ENCODE measurements at regions not wholly inside any gene's neighbourhood (a gene's known extent, or its start where the extent isn't known, plus 50 kb on each side); places are given as distances from the start of the nearest gene placed in this dataset.

GRCh38 chr13:22178878-22179277 is 508.0 kb downstream of the FGF9 start:
- no peak for TF ChIP-seq CTCF (optimal IDR thresholded peaks at IDR 0.05 in 1 of 3, IDR thresholded peaks at IDR 0.05 in 1 of 3, conservative IDR thresholded peaks at IDR 0.05 in 1 of 3; ENCODE audit: extremely low read depth in 1 of 3, insufficient read depth in 2 of 3, low read length in 3 of 3)
- no peak for TF ChIP-seq EZH2 (IDR thresholded peaks at IDR 0.05; ENCODE audit: low read length)

Data from keratinocyte (primary cell).